Activated CD4-positive, alpha-beta T cell treated with anti-CD3 and anti-CD28 coated beads, Interleukin-10, Interleukin-2, amounts not matched to agents 100 ng/mL and 50 ng/mL, durations not matched to agents 16 hours and 8 hours (primary cell): ENCODE measurements at regions not wholly inside any gene's neighbourhood (a gene's known extent, or its start where the extent isn't known, plus 50 kb on each side); places are given as distances from the start of the nearest gene placed in this dataset.
"Not testable (repeated sequence)": the region's sequence is repeated elsewhere in the genome, so short reads cannot be mapped to it uniquely, and the experiment has no call there.

ENCODE experiments used
- DNase-seq: peaks from one replicate; pipeline ENCODE4 v3.0.0-alpha.2; 2020

GRCh38 chr5:172525307-172525995 is 71.1 kb upstream of the SH3PXD2B start:
- no peak for DNase-seq

- DNase-seq = no peak
Measured at GRCh38 chr5:172524573-172525021, 70.3 kb upstream of the SH3PXD2B start.

GRCh38 chr5:172523146-172523745 is 68.9 kb upstream of the SH3PXD2B start:
- no peak for DNase-seq

- no peak for DNase-seq
Measured at GRCh38 chr5:172521338-172521932, 67.1 kb upstream of the SH3PXD2B start.

DNA sequence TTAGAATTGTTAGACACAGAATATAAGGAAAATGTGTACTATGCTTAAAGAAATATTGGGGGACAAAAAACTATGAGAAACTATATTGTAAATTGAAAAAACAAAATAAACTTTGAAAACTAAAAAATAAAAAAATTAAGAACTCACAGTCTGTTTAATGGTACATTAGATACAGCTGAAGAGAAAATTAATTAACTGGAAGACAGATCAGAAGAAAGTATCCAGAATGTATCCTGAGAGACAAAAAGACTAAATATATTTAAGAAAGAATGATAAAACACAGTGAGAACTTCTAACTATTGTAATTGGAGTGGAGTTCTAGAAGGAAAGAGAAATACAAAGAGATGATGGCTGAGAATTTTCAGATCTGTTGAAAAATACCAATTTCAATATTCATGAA is 57.6 kb upstream of the SH3PXD2B start:
- no peak for DNase-seq

DNA sequence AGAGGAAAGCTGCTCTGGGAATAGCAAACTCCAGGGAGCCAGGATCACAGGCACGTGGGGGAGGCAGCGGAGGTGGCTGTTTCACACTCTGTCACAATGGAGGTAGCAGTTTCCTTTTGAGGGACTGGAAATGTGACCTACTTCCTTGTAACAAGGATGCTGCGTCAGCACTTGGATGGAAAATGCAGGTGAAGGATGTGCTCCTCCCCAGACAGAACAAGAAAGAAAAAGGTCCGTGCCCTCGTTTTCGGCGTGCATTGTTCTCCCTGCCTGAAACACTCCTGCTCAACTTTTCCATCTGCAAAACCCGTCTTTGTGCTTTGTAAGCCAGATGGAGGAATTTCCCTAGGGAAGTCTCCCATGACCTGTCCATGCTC is 55.1 kb upstream of the SH3PXD2B start:
- no peak for DNase-seq

DNA sequence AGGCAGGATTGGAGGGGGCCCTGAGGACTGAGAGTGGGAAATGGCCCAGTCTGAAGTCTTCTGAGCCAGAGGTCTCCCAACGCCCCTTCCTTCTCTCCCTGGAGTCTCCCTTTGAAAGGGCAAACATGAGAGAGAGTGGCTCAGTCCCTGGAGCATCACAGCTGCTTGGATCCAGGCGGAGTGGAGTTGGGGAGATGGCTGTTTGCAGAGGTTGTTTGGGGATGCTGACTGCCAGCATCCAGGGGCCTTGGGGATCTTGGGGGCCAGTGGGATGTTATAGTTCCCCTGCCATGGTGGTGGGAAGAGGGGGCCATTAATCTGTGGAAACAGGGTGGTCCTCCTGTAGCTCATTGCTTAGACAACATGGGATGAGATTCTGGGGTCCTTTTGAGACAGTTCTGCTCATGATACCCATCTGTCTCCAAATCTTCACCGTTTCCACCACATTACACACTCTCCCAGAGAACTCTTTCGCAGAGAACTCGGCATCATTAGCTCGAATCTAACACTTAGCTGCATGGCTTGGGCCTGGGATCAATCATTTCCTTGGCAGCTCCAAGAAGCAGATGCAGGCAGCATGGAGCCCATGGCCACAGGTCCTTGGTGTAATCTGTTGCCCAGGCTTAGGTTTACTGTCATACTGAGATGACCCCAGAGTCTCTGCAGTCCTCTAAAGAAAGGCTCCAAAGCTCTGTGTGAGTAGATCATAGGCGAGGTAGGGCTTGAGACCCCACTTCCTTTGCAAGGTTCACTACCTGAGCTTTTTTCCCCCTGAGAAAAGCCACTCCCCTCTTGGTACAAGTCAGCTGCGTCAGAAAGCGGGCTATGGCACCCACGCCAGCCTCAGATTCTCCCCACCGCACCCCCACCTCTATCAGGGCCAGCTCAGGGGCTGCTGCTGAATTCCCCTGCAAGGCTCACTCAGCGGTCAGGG is 54.4 kb upstream of the SH3PXD2B start:
- no peak for DNase-seq

- DNase-seq = not testable (repeated sequence)
Measured at GRCh38 chr5:172507485-172507884, 53.2 kb upstream of the SH3PXD2B start.

DNA sequence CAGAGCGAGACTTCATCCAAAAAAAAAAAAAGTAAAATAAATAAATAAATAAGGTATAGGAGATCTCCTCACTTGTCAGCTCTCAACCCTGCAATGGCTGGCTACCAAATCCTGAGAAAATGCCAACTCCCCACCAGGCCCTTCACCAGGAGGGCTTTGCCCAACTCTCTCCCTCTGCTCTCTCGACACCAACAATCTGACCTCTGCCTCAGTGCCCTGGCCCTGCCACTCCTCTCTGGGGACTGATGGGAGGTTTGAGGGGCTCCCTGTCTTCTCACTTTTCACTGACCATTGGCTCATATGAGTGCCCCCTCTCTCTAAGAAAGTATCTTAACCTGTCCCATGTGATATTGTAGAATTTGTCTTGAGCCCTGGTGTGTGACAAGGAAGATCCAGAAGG is 52.6 kb upstream of the SH3PXD2B start:
- no peak for DNase-seq

GRCh38 chr5:172506251-172506650 is 51.9 kb upstream of the SH3PXD2B start:
- no peak for DNase-seq

DNA sequence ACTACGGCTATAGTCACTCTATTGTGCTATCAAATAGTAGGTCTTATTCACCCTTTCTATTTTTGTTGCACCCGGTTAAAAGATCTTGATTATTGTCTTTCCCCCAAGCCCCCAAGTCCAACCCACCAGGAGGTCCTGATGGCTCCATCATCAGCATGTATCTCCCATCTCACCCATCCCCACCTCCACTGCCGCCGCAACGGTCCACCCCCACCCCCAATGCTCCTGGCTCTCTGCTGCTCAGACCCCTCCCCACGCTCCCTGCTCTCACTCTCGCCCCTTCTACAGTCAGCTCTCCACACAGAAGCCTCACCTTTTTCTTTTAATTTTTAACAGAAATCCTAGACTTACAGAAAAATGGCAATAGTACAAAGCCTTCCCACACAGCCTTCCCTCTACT is 51.5 kb upstream of the SH3PXD2B start:
- DNase-seq = no peak

- no peak for DNase-seq
Measured at GRCh38 chr5:172505403-172505759, 51.1 kb upstream of the SH3PXD2B start.

DNA sequence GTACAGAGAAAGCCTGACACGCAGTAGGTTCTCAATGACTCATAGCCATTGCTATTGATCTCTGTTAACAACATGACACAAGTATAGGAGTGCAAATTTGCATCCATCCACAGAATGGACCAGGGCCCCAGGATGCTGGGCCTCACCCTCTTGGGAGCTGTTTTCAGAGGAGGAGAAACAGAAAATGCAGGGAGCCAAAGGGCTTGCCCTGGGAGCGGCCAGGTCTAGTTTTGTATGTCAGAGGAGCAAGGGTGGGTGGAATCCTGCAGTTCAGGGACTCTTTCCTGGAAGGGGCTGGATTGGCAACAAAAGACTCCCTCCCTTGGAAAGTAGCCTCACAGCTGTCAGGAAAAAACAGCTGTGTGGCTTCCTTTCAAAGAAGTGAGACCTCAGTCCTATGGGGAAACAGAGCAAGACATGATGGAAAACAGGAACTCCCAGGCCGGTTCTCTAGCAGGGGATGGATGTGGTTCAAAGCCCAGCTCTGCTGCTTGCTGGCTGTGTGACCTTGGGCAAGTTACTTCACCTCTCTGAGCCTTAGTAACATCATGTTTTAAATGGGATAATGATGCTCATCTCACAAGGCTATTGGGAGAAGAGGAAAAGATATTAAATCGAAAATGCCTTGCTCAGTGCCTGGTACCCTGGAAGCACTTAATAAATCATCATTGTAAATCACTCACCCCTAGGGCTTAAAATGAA is 50.5 kb upstream of the SH3PXD2B start:
- no peak for DNase-seq

DNA sequence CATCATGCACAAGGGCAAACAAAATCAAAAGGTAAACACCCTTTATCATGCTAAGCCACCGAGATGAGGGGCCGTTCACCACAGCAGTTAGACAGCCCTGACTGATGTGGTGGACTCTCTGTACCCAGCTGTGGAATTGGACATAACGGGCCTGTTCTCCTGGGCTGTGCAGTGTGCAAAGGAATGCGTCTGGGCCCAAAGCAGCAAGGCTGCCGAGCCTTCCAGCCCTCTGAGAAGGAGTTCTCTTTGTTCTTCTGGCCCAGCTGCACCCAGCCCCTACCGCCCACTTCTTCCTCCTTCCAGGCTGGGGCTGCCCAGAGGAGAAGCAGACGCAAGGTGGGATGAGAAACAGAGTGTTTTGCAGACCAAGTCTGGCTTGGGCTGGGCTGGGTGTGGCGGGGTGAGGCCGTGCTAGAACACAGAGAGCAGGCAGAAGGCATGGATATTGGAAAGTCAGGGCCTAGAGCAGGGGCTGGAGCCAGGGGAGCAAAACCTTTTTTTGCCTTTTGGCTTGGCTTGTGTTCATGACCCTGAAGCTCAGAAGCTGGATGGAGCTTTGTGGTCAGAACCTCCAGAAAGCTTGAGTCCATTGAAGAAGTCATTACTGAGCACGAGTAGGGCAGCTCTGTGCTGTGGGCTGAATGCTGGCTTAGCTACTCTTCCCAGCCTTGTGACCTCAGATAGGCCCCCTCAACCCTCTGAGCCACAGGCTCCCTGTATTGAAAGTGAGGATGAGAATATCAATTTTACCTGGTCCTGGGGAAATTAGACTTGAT is 49.8 kb upstream of the SH3PXD2B start:
- DNase-seq = no peak
